KG1 (cell line): ENCODE measurements at regions not wholly inside any gene's neighbourhood (a gene's known extent, or its start where the extent isn't known, plus 50 kb on each side); places are given as distances from the start of the nearest gene placed in this dataset.
A peak's percentile ranks its signal among the peaks of the same experiment; 100 is the strongest.
"Not testable (repeated sequence)": the region's sequence is repeated elsewhere in the genome, so short reads cannot be mapped to it uniquely, and the experiment has no call there.

Experiments
- DNase-seq: peaks from one replicate; lab custom pipeline; 2025; lab: John Stamatoyannopoulos, UW

- no peak for DNase-seq
Measured at GRCh38 chr4:138798404-138798803, 217.2 kb upstream of the NOCT start.

- DNase-seq: no peak
Measured at GRCh38 chr4:138797646-138798045, 217.9 kb upstream of the NOCT start.

- no peak for DNase-seq
Measured at GRCh38 chr4:138796761-138797160, 218.8 kb upstream of the NOCT start.

GRCh38 chr4:138790706-138791340, 224.8 kb upstream of the NOCT start:
- DNase-seq: peak; percentile 4

- no peak for DNase-seq
Measured at GRCh38 chr4:138789796-138790195, 225.8 kb upstream of the NOCT start.

- no peak for DNase-seq
Measured at GRCh38 chr4:138788857-138789256, 226.7 kb upstream of the NOCT start.

GRCh38 chr4:138788267-138788790, 227.3 kb upstream of the NOCT start:
- no peak for DNase-seq

GRCh38 chr4:138779761-138780160, 235.8 kb upstream of the NOCT start:
- DNase-seq: not testable (repeated sequence)

- DNase-seq: peak; percentile 72
Measured at GRCh38 chr4:138775890-138776289, 239.7 kb upstream of the NOCT start.

GRCh38 chr4:138775489-138775888, 240.1 kb upstream of the NOCT start:
- DNase-seq: no peak

GRCh38 chr4:138774940-138775339, 240.6 kb upstream of the NOCT start:
- DNase-seq: no peak

GRCh38 chr4:138774125-138774524, 241.5 kb upstream of the NOCT start:
- DNase-seq: not testable (repeated sequence)

GRCh38 chr4:138773321-138773720, 242.3 kb upstream of the NOCT start:
- no peak for DNase-seq

GRCh38 chr4:138772366-138772765, 243.2 kb upstream of the NOCT start:
- DNase-seq: no peak

- DNase-seq: no peak
Measured at GRCh38 chr4:138770818-138771217, 244.8 kb upstream of the NOCT start.

GRCh38 chr4:138766332-138766731, 249.2 kb upstream of the NOCT start:
- no peak for DNase-seq

- no peak for DNase-seq
Measured at GRCh38 chr4:138765442-138765841, 250.1 kb upstream of the NOCT start.

- DNase-seq: no peak
Measured at GRCh38 chr4:138761638-138762220, 253.9 kb upstream of the NOCT start.

- DNase-seq: no peak
Measured at GRCh38 chr4:138759554-138759902, 256.1 kb upstream of the NOCT start.

GRCh38 chr4:138758876-138759553, 256.6 kb upstream of the NOCT start:
- no peak for DNase-seq

- DNase-seq: no peak
Measured at GRCh38 chr4:138758196-138758595, 257.4 kb upstream of the NOCT start.

- no peak for DNase-seq
Measured at GRCh38 chr4:138757432-138757831, 258.1 kb upstream of the NOCT start.

- DNase-seq: no peak
Measured at GRCh38 chr4:138756519-138756918, 259.1 kb upstream of the NOCT start.
